ENCODE measurements at regions not wholly inside any gene's neighbourhood (a gene's known extent, or its start where the extent isn't known, plus 50 kb on each side); places are given as distances from the start of the nearest gene placed in this dataset.

DNA sequence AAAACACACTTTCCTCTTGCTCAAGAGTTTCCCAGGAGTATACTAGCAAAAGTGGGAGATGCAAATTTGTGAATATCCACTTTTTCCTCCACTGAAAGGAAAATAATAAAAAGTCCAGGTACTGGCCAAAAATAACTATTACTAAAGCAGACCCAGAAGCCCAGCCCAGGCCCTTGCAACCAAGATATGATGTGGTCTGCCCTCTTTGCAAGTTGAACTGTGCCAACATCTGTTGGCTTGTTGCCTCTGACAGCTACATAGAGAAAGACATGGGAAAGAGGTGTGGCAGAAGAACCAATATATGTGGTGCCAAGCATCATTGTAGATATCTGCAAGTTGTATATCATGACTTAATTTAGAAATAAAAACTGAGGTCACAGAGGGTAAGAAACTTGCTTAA, 78.4 kb upstream of the JAG1 start:
- TF ChIP-seq, protein P1, sequence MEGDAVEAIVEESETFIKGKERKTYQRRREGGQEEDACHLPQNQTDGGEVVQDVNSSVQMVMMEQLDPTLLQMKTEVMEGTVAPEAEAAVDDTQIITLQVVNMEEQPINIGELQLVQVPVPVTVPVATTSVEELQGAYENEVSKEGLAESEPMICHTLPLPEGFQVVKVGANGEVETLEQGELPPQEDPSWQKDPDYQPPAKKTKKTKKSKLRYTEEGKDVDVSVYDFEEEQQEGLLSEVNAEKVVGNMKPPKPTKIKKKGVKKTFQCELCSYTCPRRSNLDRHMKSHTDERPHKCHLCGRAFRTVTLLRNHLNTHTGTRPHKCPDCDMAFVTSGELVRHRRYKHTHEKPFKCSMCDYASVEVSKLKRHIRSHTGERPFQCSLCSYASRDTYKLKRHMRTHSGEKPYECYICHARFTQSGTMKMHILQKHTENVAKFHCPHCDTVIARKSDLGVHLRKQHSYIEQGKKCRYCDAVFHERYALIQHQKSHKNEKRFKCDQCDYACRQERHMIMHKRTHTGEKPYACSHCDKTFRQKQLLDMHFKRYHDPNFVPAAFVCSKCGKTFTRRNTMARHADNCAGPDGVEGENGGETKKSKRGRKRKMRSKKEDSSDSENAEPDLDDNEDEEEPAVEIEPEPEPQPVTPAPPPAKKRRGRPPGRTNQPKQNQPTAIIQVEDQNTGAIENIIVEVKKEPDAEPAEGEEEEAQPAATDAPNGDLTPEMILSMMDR (IDR thresholded peaks at IDR 0.05; ENCODE audit: control insufficient read depth, extremely low read depth, insufficient read depth): no peak
- no peak overlapping the region for H3K4me3 ChIP-seq (ENCODE audit: low read depth, low read length)
- no peak for DNase-seq (ENCODE audit: low read depth)

DNA sequence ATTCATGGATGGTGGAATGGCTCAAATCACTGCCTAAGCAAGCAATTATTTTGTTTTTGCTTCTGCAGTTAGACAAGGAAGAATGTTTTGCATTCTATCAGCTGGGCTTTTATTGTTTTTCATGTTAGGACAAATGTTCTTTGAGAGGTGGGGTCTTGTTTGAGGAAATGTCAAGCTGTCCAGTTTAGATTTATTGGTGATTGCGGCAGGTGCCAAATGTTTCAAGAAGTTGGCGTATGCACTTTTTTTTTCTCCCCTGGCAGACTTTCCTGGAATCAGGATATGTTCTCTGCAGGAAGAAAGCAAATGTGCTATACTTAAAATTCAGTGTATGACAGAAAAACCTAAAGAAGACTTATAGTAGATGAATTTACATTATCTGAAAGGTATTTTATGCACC, 81.0 kb upstream of the JAG1 start:
- TF ChIP-seq, protein P1 (IDR thresholded peaks at IDR 0.05; ENCODE audit: control insufficient read depth, extremely low read depth, insufficient read depth): no peak
- H3K4me3 ChIP-seq (ENCODE audit: low read depth, low read length): no peak overlapping the region
- DNase-seq (ENCODE audit: low read depth): peak; percentile 34

DNA sequence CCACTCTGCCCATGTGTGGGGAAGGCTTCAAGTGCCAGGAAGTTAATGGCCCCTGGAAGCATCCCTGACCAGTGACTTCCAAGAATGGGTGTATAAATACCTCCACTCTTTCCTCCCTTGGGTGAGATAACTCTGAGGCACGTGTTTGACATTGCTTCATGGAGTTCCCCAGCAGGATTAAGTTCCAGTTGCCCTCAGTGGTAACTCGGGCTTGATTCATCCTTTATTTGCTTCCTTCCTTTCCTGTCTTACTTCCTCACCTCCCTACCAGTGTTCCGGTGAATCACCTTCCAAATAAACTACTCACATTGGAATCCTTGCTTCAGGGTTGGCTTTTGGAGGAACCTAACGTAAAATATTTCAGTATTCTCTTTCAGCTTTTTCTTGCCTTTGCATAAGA, 84.6 kb upstream of the JAG1 start:
- TF ChIP-seq, protein P1 (IDR thresholded peaks at IDR 0.05; ENCODE audit: control insufficient read depth, extremely low read depth, insufficient read depth): no peak
- DNase-seq (ENCODE audit: low read depth): no peak
- H3K4me3 ChIP-seq (ENCODE audit: low read depth, low read length): no peak overlapping the region

DNA sequence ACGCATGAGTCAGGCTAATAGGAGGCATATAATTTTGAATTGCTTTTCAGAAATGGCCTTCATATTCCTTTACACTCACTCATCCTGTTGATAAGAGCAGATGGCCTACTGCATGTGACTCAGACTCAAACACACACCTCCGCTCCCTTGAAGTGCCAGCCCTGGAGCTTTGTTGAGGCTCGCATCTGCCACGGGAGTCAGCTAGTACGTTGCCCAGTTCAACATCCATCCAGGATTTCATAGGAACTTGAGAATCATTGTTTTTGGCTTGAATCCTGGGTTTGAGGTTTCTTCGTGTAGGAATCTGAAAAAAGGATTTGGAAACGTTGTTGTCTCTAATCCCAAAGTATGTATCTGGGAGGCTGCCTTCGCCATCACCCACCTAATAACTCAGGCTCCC, 87.4 kb upstream of the JAG1 start:
- TF ChIP-seq, protein P1 (IDR thresholded peaks at IDR 0.05; ENCODE audit: control insufficient read depth, extremely low read depth, insufficient read depth): no peak
- no peak overlapping the region for H3K4me3 ChIP-seq (ENCODE audit: low read depth, low read length)
- DNase-seq (ENCODE audit: low read depth): no peak

DNA sequence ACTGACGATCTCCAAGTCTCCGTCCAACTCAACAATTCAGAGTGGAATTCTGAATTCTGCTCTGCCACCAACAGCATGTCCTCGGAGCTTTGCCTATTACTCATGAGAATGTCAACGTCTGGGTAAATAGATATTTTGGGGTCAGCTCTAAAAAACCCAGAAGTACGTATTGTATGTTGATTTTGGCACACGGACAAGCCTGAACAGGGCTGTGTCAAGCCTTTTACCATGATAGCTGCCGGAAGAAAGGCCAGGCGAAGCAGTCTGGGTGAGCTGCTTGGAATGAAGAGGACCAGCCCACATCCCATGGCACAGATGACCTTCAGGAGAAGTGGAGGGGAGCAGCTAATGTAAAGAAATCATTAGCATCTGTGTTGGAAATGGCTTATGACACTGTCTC, 88.0 kb upstream of the JAG1 start:
- no peak overlapping the region for H3K4me3 ChIP-seq (ENCODE audit: low read depth, low read length)
- TF ChIP-seq, protein P1 (IDR thresholded peaks at IDR 0.05; ENCODE audit: control insufficient read depth, extremely low read depth, insufficient read depth): no peak
- no peak for DNase-seq (ENCODE audit: low read depth)

DNA sequence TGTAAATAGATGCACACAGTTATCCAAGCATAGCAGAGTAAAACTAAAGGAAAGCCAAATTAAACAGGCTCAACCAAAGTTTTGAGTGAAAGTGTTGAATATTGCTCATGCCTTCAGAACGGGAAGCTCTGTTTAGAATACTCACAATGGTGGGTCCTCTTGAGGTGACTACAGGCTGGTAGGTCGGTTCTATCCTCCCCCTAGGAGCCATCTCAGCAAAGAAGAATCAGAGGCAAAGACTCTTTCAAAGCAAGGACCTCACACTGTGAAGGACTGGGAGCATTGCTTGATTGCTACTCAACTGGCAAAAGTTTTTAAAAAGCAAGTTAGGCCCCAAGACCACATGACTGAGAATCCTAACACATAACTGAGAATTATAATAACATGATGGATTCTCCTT, 88.4 kb upstream of the JAG1 start:
- TF ChIP-seq, protein P1 (IDR thresholded peaks at IDR 0.05; ENCODE audit: control insufficient read depth, extremely low read depth, insufficient read depth): no peak
- no peak overlapping the region for H3K4me3 ChIP-seq (ENCODE audit: low read depth, low read length)
- DNase-seq (ENCODE audit: low read depth): no peak

DNA sequence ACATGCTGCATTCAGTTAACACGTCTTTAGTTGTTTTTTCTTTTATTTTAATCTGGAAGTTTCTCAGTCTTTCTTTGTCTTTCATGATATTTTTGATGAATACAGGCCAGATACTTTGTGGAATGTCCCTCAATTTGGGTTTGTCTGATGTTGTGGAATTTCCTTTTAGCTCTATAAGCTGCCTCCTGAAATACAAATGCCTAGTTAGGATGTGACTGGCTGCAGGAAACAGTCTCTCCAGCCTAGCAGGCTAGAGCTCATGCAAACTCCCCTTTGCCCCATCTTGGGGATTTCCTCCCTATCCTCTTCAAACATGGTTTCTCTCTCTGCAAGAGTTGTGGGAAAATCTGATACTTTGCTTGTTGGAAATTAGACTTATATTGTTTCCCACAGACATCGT, 89.3 kb upstream of the JAG1 start:
- DNase-seq (ENCODE audit: low read depth): no peak
- no peak overlapping the region for H3K4me3 ChIP-seq (ENCODE audit: low read depth, low read length)
- TF ChIP-seq, protein P1 (IDR thresholded peaks at IDR 0.05; ENCODE audit: control insufficient read depth, extremely low read depth, insufficient read depth): no peak

Measured in LNCaP clone FGC (cell line).